ENCODE measurements at regions not wholly inside any gene's neighbourhood (a gene's known extent, or its start where the extent isn't known, plus 50 kb on each side); places are given as distances from the start of the nearest gene placed in this dataset.
"Not testable (repeated sequence)": the region's sequence is repeated elsewhere in the genome, so short reads cannot be mapped to it uniquely, and the experiment has no call there.

- no peak for DNase-seq (ENCODE audit: low read depth in 2 of 2)
These were observed 107.4 kb upstream of the FOXB1 start for GRCh38 chr15:59896663-59897074.

DNA sequence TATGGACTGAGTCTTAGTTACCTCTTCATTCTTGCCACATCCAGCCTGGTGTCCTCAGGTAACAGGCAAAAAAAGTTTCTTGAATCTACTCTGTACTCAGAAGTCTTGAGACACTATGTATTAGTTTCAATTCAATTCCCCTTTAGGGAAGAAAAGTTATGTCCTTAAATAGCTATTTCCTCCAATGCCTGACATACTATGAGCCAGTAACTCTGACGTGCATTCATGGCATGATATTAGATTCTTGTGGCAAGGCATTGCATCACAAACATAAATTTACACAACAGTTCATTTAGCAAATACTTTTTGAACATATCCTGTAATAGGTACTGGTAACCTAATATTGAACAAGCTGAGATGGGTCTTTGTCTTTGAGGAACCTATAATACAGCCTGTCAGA, 109.3 kb upstream of the FOXB1 start:
- no peak for DNase-seq (ENCODE audit: low read depth in 2 of 2)

GRCh38 chr15:59892985-59893384, 111.1 kb upstream of the FOXB1 start:
- DNase-seq (ENCODE audit: low read depth in 2 of 2) = no peak

- not testable (repeated sequence) for DNase-seq (ENCODE audit: low read depth in 2 of 2)
These were observed 116.2 kb upstream of the FOXB1 start for GRCh38 chr15:59887870-59888269.

DNA sequence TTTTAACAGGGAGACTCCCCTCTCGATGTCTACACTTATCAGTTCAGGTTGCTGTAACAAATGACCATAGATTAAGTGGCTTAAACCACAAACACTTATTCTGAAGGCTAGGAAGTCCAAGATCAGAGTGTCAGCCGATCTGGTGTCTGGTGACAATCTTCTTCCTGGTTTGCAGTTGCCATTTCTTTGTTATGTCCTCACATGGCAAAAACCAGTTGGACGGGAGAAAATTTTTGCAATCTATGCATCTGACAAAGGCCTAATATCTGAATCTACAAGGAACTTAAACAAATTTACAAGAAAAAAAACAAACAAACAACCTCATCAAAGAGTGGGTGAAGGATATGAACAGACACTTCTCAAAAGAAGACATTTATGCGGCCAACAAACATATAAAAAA, 116.9 kb upstream of the FOXB1 start:
- DNase-seq (ENCODE audit: low read depth in 2 of 2) = no peak

GRCh38 chr15:59886441-59886840, 117.7 kb upstream of the FOXB1 start:
- DNase-seq (ENCODE audit: low read depth in 2 of 2) = no peak

DNA sequence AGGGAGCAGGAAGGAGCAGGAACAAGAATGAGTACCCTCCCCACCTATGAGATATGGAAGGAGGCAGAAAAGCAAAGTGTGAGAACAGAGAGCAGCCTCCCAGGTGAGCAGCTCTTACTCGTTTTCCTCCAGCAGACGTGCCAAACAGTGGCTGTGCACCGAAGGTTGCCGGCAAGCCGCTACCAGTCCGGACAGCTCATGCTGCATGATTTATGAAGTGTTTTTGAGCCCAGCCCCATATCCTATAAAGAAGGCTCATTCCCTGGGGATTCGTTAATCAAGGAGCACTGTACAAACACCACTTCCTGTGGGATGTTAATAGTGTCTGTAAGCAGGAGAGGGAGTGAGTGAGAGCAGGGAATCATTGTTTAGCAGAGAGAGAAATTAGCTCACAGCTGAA, 118.3 kb upstream of the FOXB1 start:
- DNase-seq (ENCODE audit: low read depth in 2 of 2) = no peak

DNA sequence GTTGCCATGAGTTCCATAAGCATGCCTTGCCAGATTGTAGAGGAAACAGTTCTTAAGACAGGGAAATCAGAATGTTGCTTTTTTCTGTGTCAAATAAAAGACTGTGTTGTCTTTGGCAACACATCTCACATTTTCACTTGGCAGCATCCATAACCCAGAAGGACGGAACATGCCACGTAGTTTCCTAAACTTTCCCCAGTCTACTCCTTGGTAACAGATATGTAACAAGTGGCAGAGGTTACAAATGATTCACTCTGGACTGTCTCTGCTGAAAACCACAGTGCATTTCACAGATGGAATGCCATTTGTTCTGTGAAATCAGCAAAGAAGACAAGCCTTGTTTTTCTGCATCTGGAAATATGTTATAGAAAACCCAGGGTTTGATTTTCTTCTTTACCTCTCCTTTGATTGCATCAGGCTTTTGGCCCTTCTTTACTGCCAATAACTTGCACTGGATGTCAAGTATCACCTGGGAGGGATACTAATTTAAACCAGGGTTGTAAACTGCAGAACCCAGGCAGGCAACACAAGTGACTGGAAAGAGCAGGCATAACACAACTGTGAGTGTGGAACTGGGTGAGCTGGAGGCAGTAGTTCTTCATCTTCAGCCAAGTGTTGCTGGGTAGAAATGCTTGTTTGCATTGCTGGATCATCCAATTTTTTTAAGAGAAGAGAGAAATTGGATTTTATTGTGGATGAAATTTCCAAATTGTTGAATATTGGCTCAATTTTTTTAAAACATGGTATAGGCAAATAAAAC, 124.4 kb upstream of the FOXB1 start:
- DNase-seq (ENCODE audit: low read depth in 2 of 2) = no peak

DNA sequence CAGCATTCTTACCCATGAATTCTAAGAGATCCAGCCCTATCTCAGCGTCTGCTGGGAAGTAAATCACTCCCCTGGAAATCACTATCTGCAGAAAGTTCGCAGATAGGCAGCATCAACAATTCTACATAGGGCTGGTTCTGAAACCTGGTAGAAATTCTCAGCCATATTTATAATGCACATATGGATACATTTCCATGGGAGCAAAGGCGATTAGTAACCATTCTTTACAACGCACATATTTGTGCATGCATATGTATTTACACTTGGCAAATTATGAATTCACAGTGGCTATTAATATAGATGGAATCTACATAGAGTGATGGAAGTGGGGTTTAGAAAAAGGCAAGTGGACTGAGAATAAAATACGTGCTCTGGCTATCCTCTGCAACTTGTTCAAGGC, 128.0 kb upstream of the FOXB1 start:
- DNase-seq (ENCODE audit: low read depth in 2 of 2) = no peak

GRCh38 chr15:59873644-59874272, 130.4 kb upstream of the FOXB1 start:
- no peak for DNase-seq (ENCODE audit: low read depth in 2 of 2)

DNA sequence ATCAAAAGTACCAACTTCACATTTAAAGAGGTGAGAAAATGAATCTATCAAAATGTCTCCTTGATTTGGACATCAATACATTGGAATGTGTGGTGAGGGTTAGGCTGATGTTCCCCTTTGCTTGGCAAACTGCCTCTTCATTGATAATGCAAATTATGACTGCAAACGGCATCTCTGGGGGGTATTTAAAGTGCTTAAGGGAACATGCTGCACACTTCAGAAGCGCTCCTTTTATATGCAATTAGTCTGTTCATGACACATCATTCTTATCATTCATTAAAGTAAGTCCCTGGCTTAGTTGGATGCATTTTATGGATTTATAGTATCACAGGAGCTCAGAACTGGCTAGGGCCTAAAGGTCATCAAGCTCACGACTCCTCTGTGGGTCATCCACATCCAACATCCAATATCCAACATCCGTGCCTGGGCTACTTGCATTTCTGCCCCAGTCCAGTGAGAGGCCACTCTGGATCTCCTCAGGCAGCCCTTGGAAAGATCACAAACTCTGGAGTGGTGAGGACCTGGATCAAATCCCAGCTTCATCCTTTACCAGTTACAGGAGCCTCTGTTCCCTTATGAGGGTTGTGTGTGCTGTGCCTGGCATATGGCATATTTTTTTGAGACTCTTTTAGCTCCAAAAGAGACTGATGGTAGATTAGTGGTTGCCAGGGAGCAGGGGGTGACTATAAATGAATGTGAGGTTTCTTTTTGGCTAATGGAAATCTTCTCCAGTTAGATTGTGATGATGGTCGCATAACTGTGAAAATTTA, 136.8 kb upstream of the FOXB1 start:
- no peak for DNase-seq (ENCODE audit: low read depth in 2 of 2)

GRCh38 chr15:59866642-59867041, 137.5 kb upstream of the FOXB1 start:
- DNase-seq (ENCODE audit: low read depth in 2 of 2) = no peak

DNA sequence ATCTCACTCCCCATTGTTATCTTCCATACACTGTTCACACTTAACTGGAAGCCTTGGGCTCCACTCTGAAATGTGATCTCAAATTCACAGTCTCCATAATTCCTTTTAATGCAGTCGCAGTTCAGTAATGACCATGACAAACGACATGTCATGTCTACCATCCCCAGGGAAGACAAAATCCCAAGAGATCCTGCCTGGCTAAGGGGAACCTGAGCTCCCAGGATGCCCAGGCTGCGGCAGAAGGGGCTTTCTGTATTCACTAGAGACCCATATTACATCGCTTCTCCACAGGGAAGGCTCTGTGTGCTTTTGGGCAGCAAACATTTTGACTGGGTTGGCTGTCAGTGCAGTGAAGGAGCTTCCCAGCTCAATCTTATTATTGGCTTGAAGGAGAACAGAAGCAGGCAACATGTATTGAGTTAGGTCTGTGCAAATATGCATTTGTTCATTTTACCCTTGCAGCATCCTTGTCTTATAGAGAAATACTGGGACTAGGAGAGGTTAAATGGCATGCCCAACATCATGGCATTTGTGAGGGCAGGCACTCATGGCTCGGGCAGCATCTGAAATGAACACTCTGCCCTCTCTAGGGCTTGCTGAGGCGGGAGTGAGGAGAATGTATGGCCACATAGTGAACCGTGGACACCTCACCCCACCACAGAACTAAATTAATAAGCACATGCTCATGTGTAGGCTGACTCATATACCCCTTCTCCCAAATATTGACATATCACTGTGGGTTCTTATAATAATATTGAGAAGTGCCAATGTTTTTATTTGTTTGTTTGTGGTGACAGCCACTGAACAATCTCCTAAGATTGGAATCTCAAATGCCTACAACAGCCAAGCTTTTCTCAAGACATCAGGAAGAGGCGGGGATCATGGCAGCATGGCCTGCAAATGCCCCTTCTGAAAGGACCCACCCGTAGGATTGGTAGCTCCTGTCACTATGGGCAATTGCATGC, 141.6 kb upstream of the FOXB1 start:
- DNase-seq (ENCODE audit: low read depth in 2 of 2) = no peak

DNA sequence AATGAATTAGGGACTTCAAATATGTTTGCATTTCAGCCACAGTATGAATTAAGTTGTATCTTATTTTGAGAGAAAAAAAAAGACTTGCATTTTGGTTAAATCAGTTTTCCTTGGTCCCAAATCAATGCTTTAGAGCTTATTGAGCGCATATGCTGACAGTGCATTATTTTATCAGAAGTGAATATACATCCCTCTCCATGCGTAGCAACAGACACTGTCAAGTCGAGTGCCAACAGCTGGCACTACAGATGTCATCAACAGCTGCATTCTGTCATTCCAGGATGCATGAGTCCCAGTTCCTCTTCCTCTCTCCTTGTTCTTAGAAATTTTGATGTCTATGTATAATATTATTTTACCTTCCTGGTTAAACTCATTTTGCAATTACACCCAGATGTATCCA, 156.1 kb upstream of the FOXB1 start:
- DNase-seq (ENCODE audit: low read depth in 2 of 2) = no peak

GRCh38 chr15:59845942-59846499, 156.9 kb upstream of the BNIP2 start:
- DNase-seq (ENCODE audit: low read depth in 2 of 2) = no peak

DNA sequence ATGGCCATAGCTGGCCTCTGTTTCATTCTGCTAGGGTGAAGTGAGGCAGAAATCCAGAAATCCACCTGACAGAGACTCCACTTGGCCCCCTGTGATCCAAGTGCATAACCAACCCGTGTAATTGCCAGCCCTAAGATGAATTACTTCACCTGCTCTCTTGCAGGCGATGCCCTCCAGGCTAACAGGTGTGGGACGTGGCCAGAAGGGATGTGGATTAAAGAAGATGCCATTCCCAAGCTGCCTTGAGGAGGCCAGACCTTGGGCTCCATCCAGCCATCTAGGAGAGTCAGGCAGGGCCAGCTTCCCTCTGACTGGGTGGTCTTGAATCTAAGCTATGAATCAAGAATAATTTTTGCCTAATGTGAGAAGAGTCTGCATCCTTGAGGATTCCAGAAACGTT, 154.5 kb upstream of the BNIP2 start:
- DNase-seq (ENCODE audit: low read depth in 2 of 2) = no peak

GRCh38 chr15:59841036-59841435, 151.9 kb upstream of the BNIP2 start:
- DNase-seq (ENCODE audit: low read depth in 2 of 2) = no peak

- no peak for DNase-seq (ENCODE audit: low read depth in 2 of 2)
These were observed 150.8 kb upstream of the BNIP2 start for GRCh38 chr15:59839906-59840305.

DNA sequence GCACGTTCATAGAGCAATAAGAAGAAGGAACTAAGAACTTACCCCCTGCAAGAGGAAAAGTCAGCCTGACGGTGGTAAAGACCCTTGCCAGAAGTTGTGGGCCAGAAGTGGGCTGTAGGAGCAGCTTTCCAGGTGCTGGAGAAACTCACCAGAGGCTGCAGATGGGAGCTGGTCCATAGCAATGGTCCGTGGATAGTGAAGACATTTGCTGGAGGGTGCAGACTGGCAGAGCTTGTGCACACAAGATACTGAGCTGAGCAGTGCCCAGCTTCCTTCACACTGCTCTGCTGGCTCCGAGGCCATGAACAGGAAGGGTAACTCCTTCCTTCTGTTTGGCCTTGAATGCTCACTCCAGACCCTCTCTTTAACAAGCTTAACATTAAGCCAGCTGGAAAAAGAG, 149.8 kb upstream of the BNIP2 start:
- no peak for DNase-seq (ENCODE audit: low read depth in 2 of 2)

DNA sequence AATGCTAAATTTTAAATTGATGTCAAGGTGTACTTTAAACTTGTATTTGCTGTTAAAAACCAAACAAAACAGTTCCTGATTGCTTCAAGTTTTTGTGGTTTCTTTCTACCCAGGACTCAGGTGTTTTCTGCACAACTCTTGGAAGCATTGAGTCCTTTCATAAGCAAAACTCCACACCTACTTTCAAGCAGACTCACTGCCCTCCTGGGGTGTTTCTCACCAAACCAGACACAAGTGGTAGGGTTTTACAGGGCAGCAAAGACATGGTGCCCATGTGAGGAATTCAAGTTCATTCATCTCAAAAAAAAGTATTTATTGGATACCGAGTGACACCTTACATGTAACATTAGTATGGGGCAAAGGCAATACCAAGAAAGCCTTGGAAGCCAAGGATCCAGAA, 146.7 kb upstream of the BNIP2 start:
- no peak for DNase-seq (ENCODE audit: low read depth in 2 of 2)

GRCh38 chr15:59834528-59834927, 145.4 kb upstream of the BNIP2 start:
- no peak for DNase-seq (ENCODE audit: low read depth in 2 of 2)
